ENCODE measurements at regions not wholly inside any gene's neighbourhood (a gene's known extent, or its start where the extent isn't known, plus 50 kb on each side); places are given as distances from the start of the nearest gene placed in this dataset.
"Not testable (repeated sequence)": the region's sequence is repeated elsewhere in the genome, so short reads cannot be mapped to it uniquely, and the experiment has no call there.

GRCh38 chr3:107470496-107470895, 52.3 kb upstream of the BBX start:
- DNase-seq, result not testable (repeated sequence)
